ENCODE measurements at regions not wholly inside any gene's neighbourhood (a gene's known extent, or its start where the extent isn't known, plus 50 kb on each side); places are given as distances from the start of the nearest gene placed in this dataset.

DNA sequence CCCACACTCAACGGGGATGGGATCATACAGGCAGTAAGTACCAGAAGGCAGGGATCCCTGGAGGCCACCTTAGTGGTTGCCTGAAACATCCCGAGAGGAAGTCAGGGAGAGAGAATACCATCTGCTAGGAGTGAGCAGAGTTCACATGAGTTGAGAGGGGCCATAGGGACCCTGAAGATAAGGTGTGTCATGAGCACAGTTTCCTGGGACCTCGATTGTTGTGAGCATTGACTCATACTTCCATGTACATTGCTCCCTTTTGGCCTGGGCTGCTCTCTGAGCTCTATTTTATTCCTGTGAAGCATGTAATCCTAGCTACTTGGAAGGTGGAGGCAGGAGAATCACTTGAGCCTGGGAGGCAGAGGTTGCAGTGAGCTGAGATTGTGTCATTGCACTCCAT lies 120.5 kb downstream of the TBC1D30 start:
- TF ChIP-seq, protein P1, sequence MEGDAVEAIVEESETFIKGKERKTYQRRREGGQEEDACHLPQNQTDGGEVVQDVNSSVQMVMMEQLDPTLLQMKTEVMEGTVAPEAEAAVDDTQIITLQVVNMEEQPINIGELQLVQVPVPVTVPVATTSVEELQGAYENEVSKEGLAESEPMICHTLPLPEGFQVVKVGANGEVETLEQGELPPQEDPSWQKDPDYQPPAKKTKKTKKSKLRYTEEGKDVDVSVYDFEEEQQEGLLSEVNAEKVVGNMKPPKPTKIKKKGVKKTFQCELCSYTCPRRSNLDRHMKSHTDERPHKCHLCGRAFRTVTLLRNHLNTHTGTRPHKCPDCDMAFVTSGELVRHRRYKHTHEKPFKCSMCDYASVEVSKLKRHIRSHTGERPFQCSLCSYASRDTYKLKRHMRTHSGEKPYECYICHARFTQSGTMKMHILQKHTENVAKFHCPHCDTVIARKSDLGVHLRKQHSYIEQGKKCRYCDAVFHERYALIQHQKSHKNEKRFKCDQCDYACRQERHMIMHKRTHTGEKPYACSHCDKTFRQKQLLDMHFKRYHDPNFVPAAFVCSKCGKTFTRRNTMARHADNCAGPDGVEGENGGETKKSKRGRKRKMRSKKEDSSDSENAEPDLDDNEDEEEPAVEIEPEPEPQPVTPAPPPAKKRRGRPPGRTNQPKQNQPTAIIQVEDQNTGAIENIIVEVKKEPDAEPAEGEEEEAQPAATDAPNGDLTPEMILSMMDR (IDR thresholded peaks at IDR 0.05; ENCODE audit: borderline replicate concordance, extremely low read depth, low read length, poor library complexity, severe bottlenecking) = no peak
- TF ChIP-seq EZH2 (IDR thresholded peaks at IDR 0.05; ENCODE audit: borderline replicate concordance, low read depth, low read length, severe bottlenecking) = no peak

Measured in DND-41 (cell line).